ENCODE measurements at regions not wholly inside any gene's neighbourhood (a gene's known extent, or its start where the extent isn't known, plus 50 kb on each side); places are given as distances from the start of the nearest gene placed in this dataset.

DNA sequence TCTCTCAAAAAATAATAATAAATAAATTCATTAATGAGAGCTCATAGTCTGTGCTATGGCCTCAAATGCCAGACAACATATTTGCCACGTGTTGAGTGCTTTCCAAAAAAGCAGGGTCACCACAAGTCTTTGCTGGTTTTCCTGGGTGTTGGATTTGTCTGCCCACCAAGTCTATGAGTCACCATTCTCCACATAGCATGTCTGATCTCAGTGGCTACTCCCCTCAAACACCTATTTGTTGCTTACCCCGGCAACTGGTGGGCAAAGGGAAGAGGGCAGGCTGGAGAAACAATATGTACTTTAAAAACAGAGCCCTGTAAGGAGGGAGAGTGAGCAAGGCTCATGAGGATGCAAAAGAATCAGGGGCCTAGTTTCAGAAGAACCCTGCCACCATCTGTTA lies 120.0 kb upstream of the ARRDC4 start:
- in situ Hi-C loops (cut with MboI; ENCODE audit: low sequenced_read_pairs, unreplicated experiment): no loop called here
- DNase-seq (ENCODE audit: low spot score): no peak

DNA sequence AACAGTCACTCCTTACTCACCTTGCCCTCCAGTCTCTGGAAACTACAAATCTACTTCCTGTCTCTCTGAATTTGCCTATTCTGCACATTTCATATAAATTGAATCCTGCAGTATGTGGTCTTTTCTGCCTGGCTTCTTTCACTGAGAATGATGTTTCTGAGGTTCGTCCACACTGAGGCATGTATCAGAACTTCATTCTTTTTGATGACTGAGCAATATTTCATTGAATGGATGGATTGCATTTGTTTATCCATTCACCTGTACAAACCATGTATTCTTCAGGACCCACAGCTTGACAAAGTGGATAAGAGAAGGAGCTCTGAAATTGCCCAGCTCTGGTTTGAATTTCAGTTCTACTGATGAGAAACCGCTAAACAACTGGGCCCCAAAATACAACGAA lies 118.9 kb upstream of the ARRDC4 start:
- no peak for TF ChIP-seq CTCF (IDR thresholded peaks at IDR 0.05; ENCODE audit: borderline replicate concordance, control extremely low read depth, extremely low read depth, insufficient read depth, missing control alignments)
- no peak for DNase-seq (ENCODE audit: low spot score)
- in situ Hi-C loops (cut with MboI; ENCODE audit: low sequenced_read_pairs, unreplicated experiment): no loop called here

More for the DNA sequence above, 120.0 kb upstream of the ARRDC4 start:
- TF ChIP-seq CTCF (IDR thresholded peaks at IDR 0.05; ENCODE audit: borderline replicate concordance, control extremely low read depth, extremely low read depth, insufficient read depth, missing control alignments): no peak

DNA sequence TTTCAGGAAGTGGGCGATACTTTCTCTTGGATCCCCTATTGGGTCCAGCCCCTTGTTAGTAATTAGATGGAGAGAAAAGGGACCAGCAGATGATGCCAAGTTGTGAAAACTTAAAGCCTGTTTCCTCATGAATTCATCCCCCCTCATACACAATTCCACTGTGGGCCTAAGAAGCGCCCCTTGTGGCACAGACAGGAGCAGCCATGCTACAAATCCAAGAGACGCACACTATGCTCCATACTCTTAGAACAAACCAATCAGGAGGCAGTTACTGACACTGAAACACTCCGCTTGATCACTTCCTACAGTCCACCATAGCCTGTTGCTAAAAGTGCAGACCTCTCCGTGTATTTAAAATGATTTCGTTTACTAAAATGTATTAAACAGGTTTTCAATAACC lies 111.3 kb upstream of the ARRDC4 start:
- TF ChIP-seq CTCF (IDR thresholded peaks at IDR 0.05; ENCODE audit: borderline replicate concordance, control extremely low read depth, extremely low read depth, insufficient read depth, missing control alignments): no peak
- in situ Hi-C loops (cut with MboI; ENCODE audit: low sequenced_read_pairs, unreplicated experiment): no loop called here
- DNase-seq (ENCODE audit: low spot score): no peak

DNA sequence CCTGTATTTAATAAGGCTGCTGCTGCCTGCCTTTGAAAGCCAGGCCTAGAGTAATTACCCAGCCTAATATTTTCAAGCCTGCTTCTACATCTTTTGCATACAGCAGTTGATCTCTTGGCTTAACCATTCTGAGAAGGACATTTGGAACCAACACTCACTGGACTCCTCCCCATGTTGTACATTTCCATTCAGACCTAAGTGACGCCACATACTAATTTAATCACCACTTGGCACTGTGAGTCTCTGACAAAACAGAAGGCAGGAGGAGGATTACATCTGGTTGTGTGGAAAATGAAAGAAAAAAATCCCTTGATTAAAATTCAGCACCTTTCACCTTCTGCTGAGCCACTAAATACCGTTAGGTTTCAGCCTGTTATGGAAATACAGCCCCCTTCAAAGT lies 102.2 kb upstream of the ARRDC4 start:
- DNase-seq (ENCODE audit: low spot score): no peak
- in situ Hi-C loops (cut with MboI; ENCODE audit: low sequenced_read_pairs, unreplicated experiment): no loop called here

GRCh38 chr15:97861529-97862260 lies 98.8 kb upstream of the ARRDC4 start:
- in situ Hi-C loops (cut with MboI; ENCODE audit: low sequenced_read_pairs, unreplicated experiment): no loop called here
- TF ChIP-seq CTCF (IDR thresholded peaks at IDR 0.05; ENCODE audit: borderline replicate concordance, control extremely low read depth, extremely low read depth, insufficient read depth, missing control alignments): no peak
- no peak for DNase-seq (ENCODE audit: low spot score)

More for the DNA sequence above, 102.2 kb upstream of the ARRDC4 start:
- TF ChIP-seq CTCF (IDR thresholded peaks at IDR 0.05; ENCODE audit: borderline replicate concordance, control extremely low read depth, extremely low read depth, insufficient read depth, missing control alignments): no peak

GRCh38 chr15:97866959-97867358 lies 93.5 kb upstream of the ARRDC4 start:
- no peak for TF ChIP-seq CTCF (IDR thresholded peaks at IDR 0.05; ENCODE audit: borderline replicate concordance, control extremely low read depth, extremely low read depth, insufficient read depth, missing control alignments)
- in situ Hi-C loops (cut with MboI; ENCODE audit: low sequenced_read_pairs, unreplicated experiment): no loop called here
- DNase-seq (ENCODE audit: low spot score): no peak

Measured in GM13976 (cell line).